ENCODE measurements at regions not wholly inside any gene's neighbourhood (a gene's known extent, or its start where the extent isn't known, plus 50 kb on each side); places are given as distances from the start of the nearest gene placed in this dataset.
"Not testable (repeated sequence)": the region's sequence is repeated elsewhere in the genome, so short reads cannot be mapped to it uniquely, and the experiment has no call there.

GRCh38 chr20:59466107-59466815 lies 138.1 kb upstream of the PHACTR3 start:
- DNase-seq, result no peak

DNA sequence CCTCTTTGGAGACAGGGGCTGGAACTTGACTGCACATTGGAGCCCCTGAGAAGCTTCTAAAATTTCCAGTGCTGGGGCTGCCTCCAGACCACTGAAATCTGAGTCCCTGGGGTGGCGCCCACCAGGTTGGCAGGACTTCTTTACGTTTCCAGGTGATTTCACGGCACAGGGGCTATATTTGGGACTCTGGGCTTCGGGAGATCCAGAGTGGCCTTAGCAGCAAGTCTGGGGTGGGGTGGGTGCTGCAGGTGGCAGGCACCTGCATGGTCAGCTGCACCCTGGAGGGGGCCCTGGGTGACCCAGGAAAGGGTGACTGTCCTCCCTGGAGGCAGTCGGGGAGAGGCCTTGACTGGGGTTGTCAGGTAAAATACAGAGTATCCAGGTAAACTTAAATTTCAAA lies 135.5 kb upstream of the PHACTR3 start:
- DNase-seq, result no peak

- DNase-seq, result no peak
Observed at GRCh38 chr20:59469267-59470252, 134.8 kb upstream of the PHACTR3 start.

GRCh38 chr20:59470521-59470920 lies 133.8 kb upstream of the PHACTR3 start:
- no peak for DNase-seq

DNA sequence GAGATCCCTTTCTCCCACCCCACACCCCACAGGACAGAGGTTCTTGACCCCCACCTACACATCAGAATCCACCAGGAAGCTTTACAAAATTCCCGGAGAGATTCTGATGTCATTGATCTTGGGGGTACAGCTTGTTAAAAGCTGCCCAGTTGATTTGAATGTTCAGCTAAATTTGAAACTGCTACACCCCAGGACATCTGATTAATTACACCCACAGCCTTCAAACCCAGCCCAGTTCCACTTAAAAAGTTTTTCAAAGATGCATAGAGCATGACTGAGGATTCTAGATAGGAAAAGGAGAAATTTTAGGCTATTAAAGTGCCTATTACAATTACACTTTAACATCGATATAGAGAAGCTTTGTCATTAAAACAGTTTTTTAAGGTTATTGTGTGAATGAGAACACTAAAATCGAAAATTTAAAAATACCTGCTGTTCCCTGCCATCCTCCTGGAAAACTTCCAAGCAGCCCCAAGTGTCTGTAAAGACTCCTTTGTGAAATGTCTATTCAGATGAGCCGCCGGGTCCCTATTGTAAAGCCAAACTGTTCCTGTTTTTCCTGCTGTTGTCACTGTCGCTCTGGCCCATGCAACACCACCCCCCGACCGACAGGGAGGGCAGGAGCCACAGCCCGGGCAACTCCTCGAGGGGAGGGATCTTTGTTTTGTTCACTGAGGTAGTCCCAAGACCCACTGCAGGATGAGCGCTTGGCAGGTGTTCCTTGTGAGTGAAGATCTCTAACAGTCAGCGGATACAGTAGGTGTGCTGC lies 132.5 kb upstream of the PHACTR3 start:
- DNase-seq, result no peak

- no peak for DNase-seq
Observed at GRCh38 chr20:59473742-59474141, 130.6 kb upstream of the PHACTR3 start.

DNA sequence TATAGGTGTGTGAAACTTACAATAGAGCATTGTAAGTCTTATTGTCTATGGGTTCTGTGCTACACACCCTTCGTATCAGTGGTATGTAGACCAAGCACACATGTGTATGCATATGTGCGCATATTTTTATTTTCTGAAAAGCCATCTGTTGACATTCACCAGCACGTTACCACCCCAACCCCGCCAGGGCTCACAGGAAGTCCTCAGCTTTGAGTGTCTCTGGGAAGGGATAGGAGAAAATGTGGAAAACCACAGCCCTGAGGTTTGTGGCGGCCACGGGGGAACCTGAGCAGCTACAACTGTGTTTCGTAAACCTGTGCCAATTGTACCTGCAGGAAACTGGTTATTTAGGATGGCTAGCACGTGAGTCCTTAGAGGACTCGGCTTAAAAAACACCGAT lies 123.3 kb upstream of the PHACTR3 start:
- no peak for DNase-seq

DNA sequence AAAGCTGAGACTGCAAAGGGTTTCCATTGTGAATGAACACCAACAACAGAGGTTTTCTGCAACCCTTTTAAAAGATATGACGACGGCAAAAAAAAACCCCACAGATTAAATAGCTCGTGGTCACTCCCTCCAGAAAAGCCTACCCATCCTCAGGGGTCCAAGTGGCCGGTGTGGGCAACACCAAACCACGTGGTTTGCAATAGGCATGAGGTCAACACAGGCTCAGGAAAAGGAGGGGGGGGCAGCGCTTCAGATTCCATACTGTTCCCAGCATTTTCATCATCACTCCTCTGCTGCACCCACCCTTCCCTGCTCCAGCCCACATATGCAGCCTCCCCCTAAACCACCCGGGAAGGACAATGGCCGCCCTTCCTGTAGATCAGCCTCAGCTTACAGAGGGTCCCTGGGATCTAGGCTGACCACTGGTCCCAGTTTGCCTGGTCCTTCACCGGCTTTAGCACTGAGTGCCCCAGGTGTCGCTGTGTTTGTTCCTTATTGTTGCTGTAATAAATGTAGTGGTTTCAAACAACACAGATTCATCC lies 122.8 kb upstream of the PHACTR3 start:
- no peak for DNase-seq

- DNase-seq, result no peak
Observed at GRCh38 chr20:59482351-59483187, 121.8 kb upstream of the PHACTR3 start.

DNA sequence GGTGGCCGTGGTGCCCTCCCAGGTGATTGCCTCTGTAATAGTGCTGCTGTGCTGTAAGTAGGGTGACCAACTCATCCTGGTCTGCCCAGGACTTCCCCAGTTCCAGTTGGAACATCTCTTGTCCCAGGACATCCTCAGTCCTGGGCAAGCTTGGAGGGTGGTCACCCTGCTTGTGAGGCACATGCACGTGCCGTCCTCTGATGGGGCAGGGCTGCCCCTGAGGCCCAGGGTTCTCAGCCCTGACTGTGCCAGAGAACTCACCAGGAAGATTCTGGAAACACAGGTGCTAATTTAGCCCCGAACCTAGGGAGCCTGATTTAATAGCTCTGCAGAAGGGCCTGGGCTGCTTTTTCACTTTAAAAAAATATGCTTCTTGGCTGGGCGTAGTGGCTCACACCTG lies 120.9 kb upstream of the PHACTR3 start:
- DNase-seq, result no peak

DNA sequence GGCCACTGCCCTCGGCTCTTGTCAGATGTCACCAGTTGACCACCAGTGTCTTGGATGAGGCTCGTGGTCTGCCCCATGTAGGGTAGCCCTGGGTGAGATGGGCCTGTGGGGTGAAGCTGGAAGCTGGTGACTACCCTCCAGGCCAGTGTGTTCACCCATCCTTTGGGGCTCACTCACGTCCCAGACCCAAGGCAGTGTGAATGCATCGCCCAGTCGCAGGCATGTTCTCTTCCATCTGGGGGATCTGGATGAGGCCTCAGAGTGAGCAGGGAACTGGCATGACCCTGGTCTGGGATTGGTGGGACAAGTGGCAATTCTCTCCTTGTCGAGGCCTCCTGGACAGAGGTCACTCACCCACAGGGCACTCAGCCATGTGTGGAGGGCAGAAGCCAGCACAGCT lies 120.1 kb upstream of the PHACTR3 start:
- DNase-seq, result no peak

GRCh38 chr20:59485576-59486454 lies 118.5 kb upstream of the PHACTR3 start:
- DNase-seq, result no peak

DNA sequence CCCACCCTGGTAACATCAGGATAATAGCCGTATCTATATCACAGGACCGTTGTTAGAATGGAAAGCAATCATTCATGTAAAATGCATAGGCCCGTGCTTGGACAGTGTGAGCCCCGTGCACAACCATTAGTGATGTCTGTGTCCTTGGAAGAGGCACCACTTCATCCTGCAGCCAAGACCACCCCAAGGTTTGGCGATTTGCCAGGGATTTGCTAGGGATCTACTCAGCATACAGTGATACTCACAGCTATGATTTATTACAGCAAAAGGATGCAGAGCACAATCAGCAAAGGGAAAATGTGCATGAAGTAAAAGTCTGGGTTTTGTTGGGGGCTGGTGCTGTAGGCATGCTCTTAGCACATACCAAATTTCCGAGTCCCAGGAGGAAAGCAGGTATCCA lies 115.9 kb upstream of the PHACTR3 start:
- DNase-seq, result not testable (repeated sequence)

- not testable (repeated sequence) for DNase-seq
Observed at GRCh38 chr20:59490196-59491004, 113.9 kb upstream of the PHACTR3 start.

GRCh38 chr20:59491884-59492283 lies 112.5 kb upstream of the PHACTR3 start:
- DNase-seq, result no peak

GRCh38 chr20:59493926-59494325 lies 110.4 kb upstream of the PHACTR3 start:
- no peak for DNase-seq

GRCh38 chr20:59495166-59495565 lies 109.2 kb upstream of the PHACTR3 start:
- peak; percentile 1 for DNase-seq

- DNase-seq, result peak; percentile 49
Observed at GRCh38 chr20:59495894-59496510, 108.3 kb upstream of the PHACTR3 start.

DNA sequence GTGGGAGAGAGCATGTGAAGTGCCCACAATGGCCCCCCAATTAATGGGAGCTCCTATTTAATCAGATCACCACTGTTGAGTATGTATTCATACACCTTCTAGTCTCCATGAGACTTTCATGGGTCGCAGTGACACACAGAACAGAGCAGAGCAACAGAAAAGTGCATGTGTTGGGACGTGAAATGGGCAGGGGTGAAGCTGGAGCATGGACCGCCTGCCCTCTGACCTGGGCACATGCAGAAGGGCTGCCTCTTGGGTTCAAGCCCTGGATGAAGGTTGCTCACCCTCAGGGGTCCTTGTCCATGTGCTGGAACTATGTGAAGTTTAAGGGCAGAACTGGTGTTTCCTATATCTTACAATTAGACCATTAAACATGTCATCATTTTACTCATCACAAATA lies 106.0 kb upstream of the PHACTR3 start:
- no peak for DNase-seq

DNA sequence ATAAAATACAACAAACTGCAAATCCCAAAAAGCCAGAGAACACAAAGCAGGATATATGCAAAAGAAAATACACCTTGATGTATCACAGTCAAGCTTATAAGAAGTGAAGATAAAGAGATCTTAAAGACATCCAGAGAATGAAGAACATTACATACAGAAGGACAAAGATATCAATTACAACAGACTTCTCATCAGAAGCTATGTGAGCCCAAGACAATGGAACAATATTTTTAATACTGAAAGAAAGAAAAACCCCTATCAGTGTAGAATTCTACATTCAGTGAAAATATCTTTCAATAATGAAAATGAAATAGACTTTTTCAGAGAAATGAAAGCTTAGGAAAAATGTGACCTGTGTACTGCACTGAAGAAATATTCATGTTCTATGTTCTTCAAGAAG lies 104.5 kb upstream of the PHACTR3 start:
- no peak for DNase-seq

Measured in inflammatory macrophage treated with lipopolysaccharide for 4 hours (primary cell).